ENCODE measurements at regions not wholly inside any gene's neighbourhood (a gene's known extent, or its start where the extent isn't known, plus 50 kb on each side); places are given as distances from the start of the nearest gene placed in this dataset.

GRCh38 chr11:105197071-105197815 lies 57.7 kb upstream of the CARD18 start:
- H4K20me1 ChIP-seq (ENCODE audit: insufficient read depth), result no peaks in the 10 kb centered on the region
- H3F3A ChIP-seq (ENCODE audit: insufficient read depth, low read length, poor library complexity, severe bottlenecking), result no peaks in the 10 kb centered on the region
- H3K36me3 ChIP-seq (ENCODE audit: insufficient read depth, low read length), result no peaks in the 10 kb centered on the region
- no peaks in the 10 kb centered on the region for H3K27me3 ChIP-seq (ENCODE audit: insufficient read depth, low read depth, low read length)
- no peak overlapping the region for H3K27ac ChIP-seq (ENCODE audit: low read length)
- no peaks in the 10 kb centered on the region for H3K9me3 ChIP-seq (ENCODE audit: low read length)
- no peak overlapping the region for H3K9ac ChIP-seq (ENCODE audit: low read length)
- H3K9me2 ChIP-seq (ENCODE audit: insufficient read depth, low read length), result no peaks in the 10 kb centered on the region
- no peak overlapping the region for H3K4me3 ChIP-seq (ENCODE audit: low read length)
- no peak overlapping the region for H2AFZ ChIP-seq (ENCODE audit: low read depth, low read length)
- TF ChIP-seq SMC3 (conservative IDR thresholded peaks at IDR 0.05; ENCODE audit: poor library complexity) (no peak), RAD21 (conservative IDR thresholded peaks at IDR 0.05) (no peak), EZH2 (IDR thresholded peaks at IDR 0.05; ENCODE audit: borderline replicate concordance, insufficient read depth, low read length, poor library complexity, severe bottlenecking) (no peak)
- no peak overlapping the region for H3K4me2 ChIP-seq (ENCODE audit: low read length)
- H3K79me2 ChIP-seq (replicated peaks; ENCODE audit: insufficient read depth, low read length), result no peaks in the 10 kb centered on the region

GRCh38 chr11:105193260-105193659 lies 53.7 kb upstream of the CARD18 start:
- H3K27me3 ChIP-seq (ENCODE audit: insufficient read depth, low read depth, low read length), result no peaks in the 10 kb centered on the region

More at GRCh38 chr11:105193260-105193659, 53.7 kb upstream of the CARD18 start:
- Histone ChIP-seq H3F3A (ENCODE audit: insufficient read depth, low read length, poor library complexity, severe bottlenecking) (no peaks in the 10 kb centered on the region), H4K20me1 (ENCODE audit: insufficient read depth) (no peaks in the 10 kb centered on the region), H3K36me3 (ENCODE audit: insufficient read depth, low read length) (no peaks in the 10 kb centered on the region), H3K9me3 (ENCODE audit: low read length) (no peaks in the 10 kb centered on the region), H3K4me3 (ENCODE audit: low read length) (no peak overlapping the region), H3K4me2 (ENCODE audit: low read length) (no peak overlapping the region), H3K9ac (ENCODE audit: low read length) (no peak overlapping the region), H3K9me2 (ENCODE audit: insufficient read depth, low read length) (no peaks in the 10 kb centered on the region), H3K27ac (ENCODE audit: low read length) (no peak overlapping the region), H3K79me2 (replicated peaks; ENCODE audit: insufficient read depth, low read length) (no peaks in the 10 kb centered on the region), H2AFZ (ENCODE audit: low read depth, low read length) (no peak overlapping the region)
- TF ChIP-seq EP300 (conservative IDR thresholded peaks at IDR 0.05; ENCODE audit: poor library complexity, severe bottlenecking) (no peak), EZH2 (IDR thresholded peaks at IDR 0.05; ENCODE audit: borderline replicate concordance, insufficient read depth, low read length, poor library complexity, severe bottlenecking) (no peak), TAF1 (IDR thresholded peaks at IDR 0.05; ENCODE audit: low read depth) (no peak), CTCF (IDR thresholded peaks at IDR 0.05; ENCODE audit: poor library complexity, severe bottlenecking) (no peak), REST (IDR thresholded peaks at IDR 0.05; ENCODE audit: borderline replicate concordance) (no peak), POLR2AphosphoS5 (IDR thresholded peaks at IDR 0.05) (no peak), MXI1 (conservative IDR thresholded peaks at IDR 0.05; ENCODE audit: poor library complexity, severe bottlenecking) (no peak), RAD21 (conservative IDR thresholded peaks at IDR 0.05) (no peak), SMC3 (conservative IDR thresholded peaks at IDR 0.05; ENCODE audit: poor library complexity) (no peak)
